NCI-H2196 (cell line): ENCODE measurements at regions not wholly inside any gene's neighbourhood (a gene's known extent, or its start where the extent isn't known, plus 50 kb on each side); places are given as distances from the start of the nearest gene placed in this dataset.
"Not testable (repeated sequence)": the region's sequence is repeated elsewhere in the genome, so short reads cannot be mapped to it uniquely, and the experiment has no call there.

Source experiments
- DNase-seq: peaks from one replicate; lab custom pipeline; 2025; ENCODE audit not compliant: unreplicated experiment; lab: John Stamatoyannopoulos, UW

- DNase-seq: no peak
Measured at GRCh38 chr4:156118507-156119220, 165.0 kb upstream of the CTSO start.

GRCh38 chr4:156117743-156118142 lies 164.1 kb upstream of the CTSO start:
- no peak for DNase-seq

- no peak for DNase-seq
Measured at GRCh38 chr4:156116991-156117390, 163.3 kb upstream of the CTSO start.

GRCh38 chr4:156113138-156113765 lies 159.6 kb upstream of the CTSO start:
- DNase-seq: peak; percentile 1

GRCh38 chr4:156111686-156112085 lies 158.0 kb upstream of the CTSO start:
- no peak for DNase-seq

GRCh38 chr4:156109943-156110900 lies 156.6 kb upstream of the CTSO start:
- no peak for DNase-seq

GRCh38 chr4:156109087-156109486 lies 155.4 kb upstream of the CTSO start:
- not testable (repeated sequence) for DNase-seq

- no peak for DNase-seq
Measured at GRCh38 chr4:156103311-156103710, 149.6 kb upstream of the CTSO start.

- no peak for DNase-seq
Measured at GRCh38 chr4:156102411-156102810, 148.7 kb upstream of the CTSO start.

GRCh38 chr4:156101571-156101970 lies 147.9 kb upstream of the CTSO start:
- DNase-seq: no peak

GRCh38 chr4:156100651-156101050 lies 147.0 kb upstream of the CTSO start:
- no peak for DNase-seq

GRCh38 chr4:156098805-156099204 lies 145.1 kb upstream of the CTSO start:
- DNase-seq: no peak

GRCh38 chr4:156085100-156085499 lies 131.4 kb upstream of the CTSO start:
- DNase-seq: no peak

- DNase-seq: no peak
Measured at GRCh38 chr4:156084373-156084772, 130.7 kb upstream of the CTSO start.

- no peak for DNase-seq
Measured at GRCh38 chr4:156073976-156074375, 120.3 kb upstream of the CTSO start.

GRCh38 chr4:156060661-156061060 lies 107.0 kb upstream of the CTSO start:
- DNase-seq: no peak

GRCh38 chr4:156053174-156053573 lies 99.5 kb upstream of the CTSO start:
- DNase-seq: no peak

- DNase-seq: no peak
Measured at GRCh38 chr4:156052116-156052515, 98.5 kb upstream of the CTSO start.

- no peak for DNase-seq
Measured at GRCh38 chr4:156038772-156039171, 85.1 kb upstream of the CTSO start.

- no peak for DNase-seq
Measured at GRCh38 chr4:156036496-156036895, 82.8 kb upstream of the CTSO start.

- DNase-seq: no peak
Measured at GRCh38 chr4:156029691-156030090, 76.0 kb upstream of the CTSO start.

GRCh38 chr4:156021298-156021697 lies 67.6 kb upstream of the CTSO start:
- no peak for DNase-seq
